Neural progenitor cell (in vitro differentiated cells): ENCODE measurements at regions not wholly inside any gene's neighbourhood (a gene's known extent, or its start where the extent isn't known, plus 50 kb on each side); places are given as distances from the start of the nearest gene placed in this dataset.

Experiments
- DNase-seq: peaks from one replicate; pipeline ENCODE4 v3.0.0-alpha.2; 2016; ENCODE audit warnings: low spot score
- H2AFZ ChIP-seq: fragments of 200-600 bp; sonication (generic); replicated peaks from 2 replicates; pipeline ENCODE4 v1.6.1; 2016; ENCODE audit warnings: antibody characterized with exemption
- H3F3A ChIP-seq: fragments of 200-600 bp; sonication (generic); 2 replicates; pipeline ENCODE4 v1.6.1; 2016; ENCODE audit warnings: antibody characterized with exemption, low read depth
- H3K27ac ChIP-seq: fragments of 200-600 bp; sonication (generic); 2 replicates; pipeline ENCODE4 v1.5.1; 2016; ENCODE audit warnings: mild to moderate bottlenecking
- H3K27me3 ChIP-seq: fragments of 200-600 bp; sonication (generic); 2 replicates; pipeline ENCODE4 v1.6.1; 2016; ENCODE audit warnings: mild to moderate bottlenecking, moderate library complexity
- H3K36me3 ChIP-seq: fragments of 200-600 bp; sonication (generic); 2 replicates; pipeline ENCODE4 v1.5.1; 2016
- H3K4me1 ChIP-seq: fragments of 200-600 bp; sonication (generic); 2 replicates; pipeline ENCODE4 v1.6.1; 2016; ENCODE audit warnings: mixed run types
- H3K4me2 ChIP-seq: fragments of 200-600 bp; sonication (generic); 2 replicates; pipeline ENCODE4 v1.6.1; 2016
- H3K4me3 ChIP-seq: fragments of 200-600 bp; sonication (generic); 2 replicates; pipeline ENCODE4 v1.5.1; 2016
- H3K79me2 ChIP-seq: fragments of 200-600 bp; sonication (generic); 2 replicates; pipeline ENCODE4 v1.6.1; 2016; ENCODE audit warnings: low read depth
- H3K9ac ChIP-seq: fragments of 200-600 bp; sonication (generic); 2 replicates; pipeline ENCODE4 v1.6.1; 2016
- H3K9me3 ChIP-seq: fragments of 200-600 bp; sonication (generic); 2 replicates; pipeline ENCODE4 v1.5.1; 2016; ENCODE audit warnings: low read depth
- H4K20me1 ChIP-seq: fragments of 200-600 bp; sonication (generic); 2 replicates; pipeline ENCODE4 v1.6.1; 2016; ENCODE audit warnings: low read depth
- H3K27ac Mint-ChIP-seq: 3 replicates; pipeline ENCODE4 v1.8.0; 2021; ENCODE audit warnings: mixed read lengths
- H3K27me3 Mint-ChIP-seq: 2 replicates; pipeline ENCODE4 v1.8.0; 2022; ENCODE audit warnings: low read depth, mild to moderate bottlenecking, inconsistent platforms, moderate library complexity, mixed read lengths; ENCODE audit not compliant: insufficient read depth
- H3K36me3 Mint-ChIP-seq: 3 replicates; pipeline ENCODE4 v1.8.0; 2021; ENCODE audit warnings: mixed read lengths
- H3K4me1 Mint-ChIP-seq: 3 replicates; pipeline ENCODE4 v1.8.0; 2021; ENCODE audit warnings: mixed read lengths
- H3K4me3 Mint-ChIP-seq: 3 replicates; pipeline ENCODE4 v1.8.0; 2021; ENCODE audit warnings: mild to moderate bottlenecking, moderate library complexity, mixed read lengths
- H3K9me3 Mint-ChIP-seq: 3 replicates; pipeline ENCODE4 v1.8.0; 2020; ENCODE audit warnings: mixed read lengths
- EZH2 ChIP-seq: fragments of 200-600 bp; sonication (generic); IDR thresholded peaks from 2 replicates; pipeline ENCODE4 v1.6.1; 2017; ENCODE audit warnings: antibody characterized with exemption, mild to moderate bottlenecking, moderate library complexity
- EZH2phosphoT487 ChIP-seq: fragments of 200-600 bp; sonication (generic); IDR thresholded peaks from 2 replicates; pipeline ENCODE4 v1.6.1; 2017; ENCODE audit warnings: antibody characterized with exemption
- TF ChIP-seq, protein P1 (sequence below): fragments of 200-600 bp; sonication (generic); IDR thresholded peaks from 2 replicates; pipeline ENCODE4 v1.5.1; 2017; ENCODE audit warnings: antibody characterized with exemption, mild to moderate bottlenecking

DNA sequence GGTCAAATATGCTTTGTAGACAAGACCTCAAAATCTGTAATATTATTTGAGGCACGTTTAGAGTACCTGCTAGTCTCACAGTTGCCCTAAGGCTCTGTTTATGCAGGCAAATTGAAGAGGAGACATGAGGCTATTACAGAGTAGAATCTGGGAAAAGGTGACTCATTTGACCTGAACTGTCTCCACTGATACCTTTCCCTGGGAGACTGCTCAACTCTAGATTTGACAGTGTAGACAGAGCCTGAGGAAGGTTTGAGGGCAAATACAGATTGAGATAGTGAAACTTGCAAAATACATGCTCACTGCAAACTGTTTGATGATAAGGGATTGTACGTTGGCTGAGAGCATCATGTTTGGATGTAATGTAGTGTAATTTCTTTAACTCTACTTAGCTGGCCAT is 1266.6 kb upstream of the CDH8 start:
- no peaks in the 10 kb centered on the region for H3K27me3 Mint-ChIP-seq
- no peaks in the 10 kb centered on the region for H3K27me3 ChIP-seq

DNA sequence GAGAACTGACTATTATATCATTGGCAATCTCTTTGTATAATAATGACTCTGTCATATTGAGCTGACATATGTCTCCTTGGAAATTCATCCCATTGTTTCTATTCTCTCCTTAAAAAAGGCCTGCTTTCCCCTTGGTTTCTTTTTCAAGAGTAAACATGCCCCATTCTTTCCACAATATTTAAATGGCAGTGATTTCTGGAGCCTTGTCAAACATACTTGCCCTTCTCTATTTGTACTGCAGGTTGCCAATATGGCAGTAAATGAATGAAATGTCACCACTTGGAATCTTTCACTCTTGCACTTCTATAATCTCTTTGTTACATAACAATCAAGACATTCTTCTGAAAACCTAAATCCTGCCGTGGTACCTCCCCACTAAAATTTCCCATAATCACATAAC is 1265.1 kb upstream of the CDH8 start:
- Histone ChIP-seq H3F3A (no peaks in the 10 kb centered on the region), H3K4me1 (peaks cover 13% of the 10 kb centered on the region), H2AFZ (no peak overlapping the region), H3K27me3 (no peaks in the 10 kb centered on the region), H3K4me2 (no peak overlapping the region), H3K4me3 (no peak overlapping the region), H3K79me2 (no peaks in the 10 kb centered on the region), H3K9ac (no peak overlapping the region), H3K9me3 (no peaks in the 10 kb centered on the region), H3K36me3 (no peaks in the 10 kb centered on the region), H3K27ac (no peak overlapping the region), H4K20me1 (no peaks in the 10 kb centered on the region)
- Mint-ChIP-seq H3K9me3 (no peaks in the 10 kb centered on the region), H3K4me3 (no peak overlapping the region), H3K4me1 (peaks cover 17% of the 10 kb centered on the region), H3K36me3 (no peaks in the 10 kb centered on the region), H3K27ac (no peak overlapping the region), H3K27me3 (no peaks in the 10 kb centered on the region)
- no peak for DNase-seq
- TF ChIP-seq EZH2phosphoT487 (no peak), EZH2 (no peak)
- TF ChIP-seq, protein P1, sequence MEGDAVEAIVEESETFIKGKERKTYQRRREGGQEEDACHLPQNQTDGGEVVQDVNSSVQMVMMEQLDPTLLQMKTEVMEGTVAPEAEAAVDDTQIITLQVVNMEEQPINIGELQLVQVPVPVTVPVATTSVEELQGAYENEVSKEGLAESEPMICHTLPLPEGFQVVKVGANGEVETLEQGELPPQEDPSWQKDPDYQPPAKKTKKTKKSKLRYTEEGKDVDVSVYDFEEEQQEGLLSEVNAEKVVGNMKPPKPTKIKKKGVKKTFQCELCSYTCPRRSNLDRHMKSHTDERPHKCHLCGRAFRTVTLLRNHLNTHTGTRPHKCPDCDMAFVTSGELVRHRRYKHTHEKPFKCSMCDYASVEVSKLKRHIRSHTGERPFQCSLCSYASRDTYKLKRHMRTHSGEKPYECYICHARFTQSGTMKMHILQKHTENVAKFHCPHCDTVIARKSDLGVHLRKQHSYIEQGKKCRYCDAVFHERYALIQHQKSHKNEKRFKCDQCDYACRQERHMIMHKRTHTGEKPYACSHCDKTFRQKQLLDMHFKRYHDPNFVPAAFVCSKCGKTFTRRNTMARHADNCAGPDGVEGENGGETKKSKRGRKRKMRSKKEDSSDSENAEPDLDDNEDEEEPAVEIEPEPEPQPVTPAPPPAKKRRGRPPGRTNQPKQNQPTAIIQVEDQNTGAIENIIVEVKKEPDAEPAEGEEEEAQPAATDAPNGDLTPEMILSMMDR, result no peak

More for the DNA sequence above, 1266.6 kb upstream of the CDH8 start:
- no peak for DNase-seq
- Mint-ChIP-seq H3K36me3 (no peaks in the 10 kb centered on the region), H3K9me3 (no peaks in the 10 kb centered on the region), H3K4me3 (no peak overlapping the region), H3K4me1 (peaks cover 16% of the 10 kb centered on the region), H3K27ac (no peak overlapping the region)
- Histone ChIP-seq H4K20me1 (no peaks in the 10 kb centered on the region), H3F3A (no peaks in the 10 kb centered on the region), H3K27ac (no peak overlapping the region), H3K4me1 (peaks cover 13% of the 10 kb centered on the region), H3K79me2 (no peaks in the 10 kb centered on the region), H2AFZ (no peak overlapping the region), H3K9ac (no peak overlapping the region), H3K4me3 (no peak overlapping the region), H3K9me3 (no peaks in the 10 kb centered on the region), H3K4me2 (no peak overlapping the region), H3K36me3 (no peaks in the 10 kb centered on the region)
- TF ChIP-seq EZH2phosphoT487, result no peak
- TF ChIP-seq, protein P1, result no peak
- no peak for TF ChIP-seq EZH2

DNA sequence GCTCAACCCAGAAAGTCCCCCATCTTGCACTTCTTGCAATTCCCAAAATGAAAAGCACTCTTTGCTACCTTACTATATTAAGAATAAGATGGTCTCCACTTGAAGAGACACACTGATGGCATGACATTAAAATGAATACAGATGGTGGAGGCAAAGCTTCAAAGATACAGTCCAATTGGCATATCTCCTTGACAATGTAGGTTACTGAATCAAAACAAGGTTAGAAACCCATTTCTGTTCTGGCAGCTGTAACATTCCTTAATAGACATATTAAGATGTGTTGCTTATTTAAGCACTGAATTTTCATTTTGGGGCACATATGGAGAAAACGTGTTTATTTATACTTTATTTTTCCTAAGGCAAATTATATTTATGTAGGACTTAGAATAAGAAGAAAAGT is 1262.8 kb upstream of the CDH8 start:
- Mint-ChIP-seq H3K36me3 (no peaks in the 10 kb centered on the region), H3K4me3 (no peak overlapping the region), H3K27me3 (no peaks in the 10 kb centered on the region), H3K9me3 (no peaks in the 10 kb centered on the region), H3K4me1 (peaks cover 17% of the 10 kb centered on the region), H3K27ac (no peak overlapping the region)
- TF ChIP-seq EZH2phosphoT487 (no peak), EZH2 (no peak)
- TF ChIP-seq, protein P1, result no peak
- H3K4me2 ChIP-seq, result no peak overlapping the region
- DNase-seq, result no peak
- no peaks in the 10 kb centered on the region for H3K79me2 ChIP-seq
- H3K27me3 ChIP-seq, result no peaks in the 10 kb centered on the region
- H3K4me1 ChIP-seq, result peaks cover 13% of the 10 kb centered on the region
- no peaks in the 10 kb centered on the region for H4K20me1 ChIP-seq
- H3F3A ChIP-seq, result no peaks in the 10 kb centered on the region
- H3K36me3 ChIP-seq, result no peaks in the 10 kb centered on the region
- no peak overlapping the region for H3K4me3 ChIP-seq
- no peak overlapping the region for H2AFZ ChIP-seq
- no peak overlapping the region for H3K27ac ChIP-seq
- no peaks in the 10 kb centered on the region for H3K9me3 ChIP-seq
- no peak overlapping the region for H3K9ac ChIP-seq
